DND-41 (cell line): ENCODE measurements at regions not wholly inside any gene's neighbourhood (a gene's known extent, or its start where the extent isn't known, plus 50 kb on each side); places are given as distances from the start of the nearest gene placed in this dataset.

Experiments
- ATAC-seq: fragments of 200-7000 bp; cut with Tn5 transposase; 3 replicates; pipeline ENCODE4 v1.9.1; 2021; ENCODE audit warnings: low read depth; ENCODE audit not compliant: insufficient read depth
- DNase-seq: peaks from one replicate; pipeline ENCODE4 v3.0.0-alpha.2; 2020
- H2AFZ ChIP-seq: 2 replicates; pipeline ENCODE4 v1.6.0; 2012; ENCODE audit warnings: low read depth, low read length
- H3K27ac ChIP-seq: 2 replicates; pipeline ENCODE4 v1.5.1; 2012; ENCODE audit warnings: low read length, inconsistent platforms
- H3K27me3 ChIP-seq: fragments of 200-600 bp; sonication (generic); 2 replicates; pipeline ENCODE4 v1.6.0; 2012; ENCODE audit warnings: low read length, mild to moderate bottlenecking, inconsistent platforms; ENCODE audit not compliant: insufficient read depth, poor library complexity
- H3K36me3 ChIP-seq: 2 replicates; pipeline ENCODE4 v1.5.1; 2012; ENCODE audit warnings: low read length, inconsistent platforms; ENCODE audit not compliant: insufficient read depth
- H3K4me1 ChIP-seq: 2 replicates; pipeline ENCODE4 v1.5.1; 2012; ENCODE audit warnings: mild to moderate bottlenecking, low read length; ENCODE audit not compliant: insufficient read depth
- H3K4me2 ChIP-seq: 2 replicates; pipeline ENCODE4 v1.6.0; 2012; ENCODE audit warnings: mild to moderate bottlenecking, moderate library complexity, low read length, inconsistent platforms; ENCODE audit not compliant: insufficient read depth
- H3K4me3 ChIP-seq, 2 experiments: fragments of 200-600 bp in 1 of 2; shearing (Covaris generic) in 1 of 2; 2 replicates each; pipeline ENCODE4 v1.5.1; 2012 to 2016; ENCODE audit warnings: inconsistent platforms in 2 of 2, low read length in 2 of 2, mild to moderate bottlenecking in 2 of 2, low read depth in 1 of 2, moderate library complexity in 1 of 2
- H3K79me2 ChIP-seq: 2 replicates; pipeline ENCODE4 v1.6.0; 2012; ENCODE audit warnings: low read length, inconsistent platforms; ENCODE audit not compliant: insufficient read depth
- H3K9ac ChIP-seq: 2 replicates; pipeline ENCODE4 v1.6.0; 2012; ENCODE audit warnings: low read depth, mild to moderate bottlenecking, inconsistent platforms, low read length, moderate library complexity
- H3K9me3 ChIP-seq: 2 replicates; pipeline ENCODE4 v1.5.1; 2012; ENCODE audit warnings: low read length, moderate library complexity, mild to moderate bottlenecking, inconsistent platforms; ENCODE audit not compliant: insufficient read depth, severe bottlenecking
- H4K20me1 ChIP-seq: 2 replicates; pipeline ENCODE4 v1.6.0; 2012; ENCODE audit warnings: low read length; ENCODE audit not compliant: insufficient read depth
- EZH2 ChIP-seq: IDR thresholded peaks from 3 replicates; pipeline ENCODE4 v1.6.1; 2012; ENCODE audit warnings: borderline replicate concordance, low read depth, mild to moderate bottlenecking, moderate library complexity, low read length, inconsistent platforms; ENCODE audit not compliant: severe bottlenecking
- TF ChIP-seq, protein P1 (sequence below): IDR thresholded peaks from 2 replicates; pipeline ENCODE4 v1.5.1; 2012; ENCODE audit warnings: borderline replicate concordance, low read length, moderate library complexity, mild to moderate bottlenecking; ENCODE audit not compliant: poor library complexity, severe bottlenecking; ENCODE audit errors: extremely low read depth

DNA sequence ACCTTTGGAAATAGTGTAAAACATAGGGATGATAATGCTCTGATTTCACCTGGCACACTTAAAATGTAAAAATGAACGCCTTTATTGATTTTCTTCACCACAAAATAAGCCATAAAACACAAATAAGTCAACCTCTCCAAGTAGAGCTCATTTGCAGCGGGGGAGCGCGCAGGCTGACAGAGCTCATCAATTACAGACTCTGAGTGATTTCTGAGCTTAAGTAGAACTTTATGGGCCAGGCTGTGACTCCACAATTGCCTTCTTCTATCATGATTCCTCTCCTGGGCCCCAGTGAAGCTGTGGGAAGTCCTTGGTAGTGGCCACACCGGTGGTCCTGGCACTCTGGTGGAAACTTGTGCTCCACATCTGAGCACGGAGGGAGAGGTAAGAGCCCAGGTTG lies 789.0 kb upstream of the RAB6C start:
- Histone ChIP-seq H3K27me3 (peaks cover 15% of the 10 kb centered on the region), H3K4me1 (no peaks in the 10 kb centered on the region), H3K79me2 (no peaks in the 10 kb centered on the region), H3K4me3 (no peak overlapping the region), H3K36me3 (no peaks in the 10 kb centered on the region), H3K27ac (no peak overlapping the region), H2AFZ (no peak overlapping the region), H3K9ac (no peak overlapping the region), H3K4me2 (no peak overlapping the region), H4K20me1 (no peaks in the 10 kb centered on the region), H3K9me3 (no peaks in the 10 kb centered on the region)
- ATAC-seq, result no peak
- TF ChIP-seq EZH2, result no peak
- TF ChIP-seq, protein P1, sequence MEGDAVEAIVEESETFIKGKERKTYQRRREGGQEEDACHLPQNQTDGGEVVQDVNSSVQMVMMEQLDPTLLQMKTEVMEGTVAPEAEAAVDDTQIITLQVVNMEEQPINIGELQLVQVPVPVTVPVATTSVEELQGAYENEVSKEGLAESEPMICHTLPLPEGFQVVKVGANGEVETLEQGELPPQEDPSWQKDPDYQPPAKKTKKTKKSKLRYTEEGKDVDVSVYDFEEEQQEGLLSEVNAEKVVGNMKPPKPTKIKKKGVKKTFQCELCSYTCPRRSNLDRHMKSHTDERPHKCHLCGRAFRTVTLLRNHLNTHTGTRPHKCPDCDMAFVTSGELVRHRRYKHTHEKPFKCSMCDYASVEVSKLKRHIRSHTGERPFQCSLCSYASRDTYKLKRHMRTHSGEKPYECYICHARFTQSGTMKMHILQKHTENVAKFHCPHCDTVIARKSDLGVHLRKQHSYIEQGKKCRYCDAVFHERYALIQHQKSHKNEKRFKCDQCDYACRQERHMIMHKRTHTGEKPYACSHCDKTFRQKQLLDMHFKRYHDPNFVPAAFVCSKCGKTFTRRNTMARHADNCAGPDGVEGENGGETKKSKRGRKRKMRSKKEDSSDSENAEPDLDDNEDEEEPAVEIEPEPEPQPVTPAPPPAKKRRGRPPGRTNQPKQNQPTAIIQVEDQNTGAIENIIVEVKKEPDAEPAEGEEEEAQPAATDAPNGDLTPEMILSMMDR, result no peak
- no peak for DNase-seq

DNA sequence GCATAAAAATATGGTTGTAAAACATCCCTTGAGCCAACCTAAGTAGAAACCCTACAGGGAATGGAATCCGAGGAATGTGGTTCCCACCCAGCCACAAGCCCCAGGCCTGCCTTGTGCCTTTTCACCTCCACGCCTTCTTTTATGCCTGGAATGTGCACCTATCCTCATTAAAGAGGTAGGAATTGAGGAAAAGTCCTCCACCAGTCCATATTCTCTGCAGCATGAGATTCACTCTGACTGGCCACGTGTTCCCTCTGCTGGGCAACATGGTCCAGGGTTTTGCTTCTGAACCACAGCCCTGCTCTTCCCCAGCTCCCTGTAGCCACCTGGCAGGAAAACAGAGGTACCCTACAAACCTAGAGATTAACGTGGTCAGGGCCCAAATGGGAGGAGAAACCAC lies 787.9 kb upstream of the RAB6C start:
- no peak overlapping the region for H3K27ac ChIP-seq
- no peaks in the 10 kb centered on the region for H3K79me2 ChIP-seq
- no peak overlapping the region for H3K9ac ChIP-seq

DNA sequence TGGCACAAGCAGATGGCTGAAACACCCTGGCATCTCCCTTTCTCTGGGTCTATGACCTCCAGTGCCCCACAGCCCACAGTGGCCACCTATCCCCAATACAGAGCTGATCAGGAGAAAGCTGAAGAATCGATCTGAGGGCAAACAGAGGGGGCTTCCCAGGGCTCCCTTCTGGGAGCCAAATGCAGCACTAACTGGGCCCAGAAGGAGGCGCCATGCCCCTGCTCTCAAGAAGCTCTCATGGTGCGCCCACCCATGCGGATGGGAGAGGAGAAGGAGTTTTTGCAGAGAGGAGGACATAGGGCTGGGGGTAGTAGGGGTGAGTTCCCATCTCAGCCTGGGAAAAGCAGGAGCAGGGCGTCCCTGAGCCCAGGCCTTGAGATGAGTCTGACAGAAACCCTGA lies 787.3 kb upstream of the RAB6C start:
- TF ChIP-seq, protein P1, result peak; percentile 56
- TF ChIP-seq EZH2, result no peak
- Histone ChIP-seq H3K79me2 (no peaks in the 10 kb centered on the region), H3K9me3 (no peaks in the 10 kb centered on the region), H2AFZ (no peak overlapping the region), H3K4me3 (no peak overlapping the region), H3K27me3 (peaks cover 22% of the 10 kb centered on the region), H4K20me1 (no peaks in the 10 kb centered on the region), H3K36me3 (no peaks in the 10 kb centered on the region), H3K9ac (no peak overlapping the region), H3K4me2 (no peak overlapping the region), H3K4me1 (no peaks in the 10 kb centered on the region), H3K27ac (no peak overlapping the region)
- ATAC-seq (no peak), DNase-seq (peak; percentile 17)

More for the DNA sequence above, 787.9 kb upstream of the RAB6C start:
- Histone ChIP-seq H4K20me1 (no peaks in the 10 kb centered on the region), H3K4me1 (no peaks in the 10 kb centered on the region), H3K9me3 (no peaks in the 10 kb centered on the region), H3K27me3 (peaks cover 18% of the 10 kb centered on the region), H2AFZ (no peak overlapping the region), H3K4me3 (no peak overlapping the region), H3K4me2 (no peak overlapping the region), H3K36me3 (no peaks in the 10 kb centered on the region)
- TF ChIP-seq EZH2, result no peak
- TF ChIP-seq, protein P1, result no peak
- no peak for DNase-seq
- no peak for ATAC-seq

DNA sequence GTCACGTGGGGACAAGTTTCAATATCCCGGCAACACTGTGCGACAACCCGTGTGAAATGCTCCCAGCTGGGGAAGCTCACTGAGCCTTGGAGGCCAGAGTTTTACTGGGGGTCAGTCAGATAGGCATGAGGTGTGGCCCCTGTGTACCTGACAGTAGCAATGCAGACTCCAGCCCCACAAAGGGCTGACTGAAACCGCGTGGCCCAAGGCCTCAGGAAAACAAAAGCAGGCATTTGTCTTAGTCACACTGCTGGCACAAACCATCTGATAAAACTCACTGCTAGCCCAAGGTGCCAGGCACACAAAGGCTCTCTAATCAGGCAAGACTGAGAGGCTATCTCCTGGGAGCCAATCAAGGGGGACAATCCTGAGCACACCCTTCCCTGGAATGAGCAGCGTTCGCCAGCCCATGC lies 786.6 kb upstream of the RAB6C start:
- peaks cover 19% of the 10 kb centered on the region for H3K27me3 ChIP-seq
- no peak for ATAC-seq
- no peaks in the 10 kb centered on the region for H3K79me2 ChIP-seq
- no peak overlapping the region for H3K9ac ChIP-seq
- DNase-seq, result no peak
- no peak for TF ChIP-seq EZH2
- TF ChIP-seq, protein P1, result no peak
- no peak overlapping the region for H3K4me3 ChIP-seq
- H3K27ac ChIP-seq, result no peak overlapping the region
- H2AFZ ChIP-seq, result no peak overlapping the region
- no peaks in the 10 kb centered on the region for H3K4me1 ChIP-seq
- H4K20me1 ChIP-seq, result no peaks in the 10 kb centered on the region
- no peak overlapping the region for H3K4me2 ChIP-seq
- H3K36me3 ChIP-seq, result no peaks in the 10 kb centered on the region
- no peaks in the 10 kb centered on the region for H3K9me3 ChIP-seq
